Neuronal stem cell (in vitro differentiated cells): ENCODE measurements at regions not wholly inside any gene's neighbourhood (a gene's known extent, or its start where the extent isn't known, plus 50 kb on each side); places are given as distances from the start of the nearest gene placed in this dataset.

Source experiments
- DNase-seq: peaks from one replicate; pipeline ENCODE4 v3.0.0-alpha.2; 2013; ENCODE audit warnings: low spot score
- H2AFZ ChIP-seq: one replicate; pipeline ENCODE4 v1.6.1; 2013; ENCODE audit warnings: mild to moderate bottlenecking, low read length, inconsistent platforms
- H2AK5ac ChIP-seq: 2 replicates; pipeline ENCODE4 v1.6.1; 2013; ENCODE audit warnings: low read depth, mild to moderate bottlenecking, inconsistent platforms, low read length, moderate library complexity, mixed read lengths
- H2BK120ac ChIP-seq: 2 replicates; pipeline ENCODE4 v1.6.1; 2013; ENCODE audit warnings: low read depth, mild to moderate bottlenecking, inconsistent platforms, low read length, moderate library complexity, mixed read lengths
- H2BK12ac ChIP-seq: one replicate; pipeline ENCODE4 v1.6.1; 2013; ENCODE audit warnings: low read length, inconsistent platforms
- H2BK15ac ChIP-seq: 2 replicates; pipeline ENCODE4 v1.6.1; 2013; ENCODE audit warnings: mild to moderate bottlenecking, low read length, inconsistent platforms, mixed read lengths
- H2BK5ac ChIP-seq: one replicate; pipeline ENCODE4 v1.6.1; 2013; ENCODE audit warnings: inconsistent platforms, mild to moderate bottlenecking, low read length, moderate library complexity
- H3K14ac ChIP-seq: one replicate; pipeline ENCODE4 v1.6.1; 2013; ENCODE audit warnings: low read length, inconsistent platforms
- H3K18ac ChIP-seq: 2 replicates; pipeline ENCODE4 v1.6.1; 2013; ENCODE audit warnings: low read length, inconsistent platforms
- H3K23ac ChIP-seq: 2 replicates; pipeline ENCODE4 v1.6.1; 2013; ENCODE audit warnings: low read depth, mild to moderate bottlenecking, mixed read lengths, low read length, inconsistent platforms; ENCODE audit not compliant: poor library complexity
- H3K27ac ChIP-seq: replicated peaks from 3 replicates; pipeline ENCODE4 v1.5.1; 2013; ENCODE audit warnings: low read length, inconsistent platforms
- H3K27me3 ChIP-seq, 3 experiments: 2 replicates each; pipeline ENCODE4 v1.6.1; 2013; ENCODE audit warnings: low read length in 3 of 3, mild to moderate bottlenecking in 2 of 3, inconsistent platforms in 1 of 3, low read depth in 1 of 3, mixed read lengths in 1 of 3, moderate library complexity in 1 of 3; ENCODE audit not compliant: control insufficient read depth in 3 of 3, insufficient read depth in 3 of 3
- H3K36me3 ChIP-seq, 2 donors: replicated peaks in 1 of 2; 2 replicates each; pipeline ENCODE4 v1.6.1; 2013; ENCODE audit warnings: low read length in 2 of 2; ENCODE audit not compliant: control insufficient read depth in 2 of 2, insufficient read depth in 2 of 2
- H3K4ac ChIP-seq: 2 replicates; pipeline ENCODE4 v1.6.1; 2013; ENCODE audit warnings: inconsistent platforms, mild to moderate bottlenecking, low read length, moderate library complexity
- H3K4me1 ChIP-seq, 2 donors: 1 replicate in 1 of 2; 2 replicates in 1 of 2; pipeline ENCODE4 v1.6.1; 2013; ENCODE audit warnings: low read length in 2 of 2, low read depth in 1 of 2; ENCODE audit not compliant: control insufficient read depth in 2 of 2, insufficient read depth in 1 of 2
- H3K4me2 ChIP-seq: one replicate; pipeline ENCODE4 v1.6.1; 2013; ENCODE audit warnings: mild to moderate bottlenecking, low read length, inconsistent platforms; ENCODE audit not compliant: insufficient read depth, poor library complexity, severe bottlenecking
- H3K4me3 ChIP-seq, 2 donors: 2 replicates each; pipeline ENCODE4 v1.5.1; 2013; ENCODE audit warnings: low read length in 2 of 2, mild to moderate bottlenecking in 2 of 2, inconsistent platforms in 1 of 2, moderate library complexity in 1 of 2
- H3K79me1 ChIP-seq: one replicate; pipeline ENCODE4 v1.6.1; 2013; ENCODE audit warnings: low read depth, mild to moderate bottlenecking, inconsistent platforms, low read length, moderate library complexity
- H3K9ac ChIP-seq: one replicate; pipeline ENCODE4 v1.6.1; 2013; ENCODE audit warnings: mild to moderate bottlenecking, low read depth, low read length, inconsistent platforms; ENCODE audit not compliant: poor library complexity
- H3K9me3 ChIP-seq, 2 donors: replicated peaks in 1 of 2; 2 replicates each; pipeline versions ENCODE3 to v1.6.1; 2013; ENCODE audit warnings: low read length in 2 of 2, mild to moderate bottlenecking in 2 of 2, inconsistent platforms in 1 of 2, low read depth in 1 of 2, mixed read lengths in 1 of 2, moderate library complexity in 1 of 2; ENCODE audit not compliant: control insufficient read depth in 2 of 2, insufficient read depth in 1 of 2
- H4K8ac ChIP-seq: one replicate; pipeline ENCODE4 v1.6.1; 2013; ENCODE audit warnings: low read depth, mild to moderate bottlenecking, inconsistent platforms, low read length, moderate library complexity
- H4K91ac ChIP-seq: one replicate; pipeline ENCODE4 v1.6.1; 2013; ENCODE audit warnings: low read length, low read depth, mild to moderate bottlenecking, inconsistent platforms; ENCODE audit not compliant: poor library complexity
- WGBS, 2 donors: extraction: QIAGEN DNeasy Blood & Tissue Kit; methylation state at CpG; one replicate each; pipeline ENCODE4 v1.1.7; 2013; ENCODE audit warnings: missing lambda C conversion rate in 2 of 2, mixed read lengths in 1 of 2; ENCODE audit not compliant: insufficient read length in 2 of 2, insufficient replicate concordance in 1 of 2; ENCODE audit errors: extremely low coverage in 2 of 2; 5-methylcytosine and 5-hydroxymethylcytosine counted together

DNA sequence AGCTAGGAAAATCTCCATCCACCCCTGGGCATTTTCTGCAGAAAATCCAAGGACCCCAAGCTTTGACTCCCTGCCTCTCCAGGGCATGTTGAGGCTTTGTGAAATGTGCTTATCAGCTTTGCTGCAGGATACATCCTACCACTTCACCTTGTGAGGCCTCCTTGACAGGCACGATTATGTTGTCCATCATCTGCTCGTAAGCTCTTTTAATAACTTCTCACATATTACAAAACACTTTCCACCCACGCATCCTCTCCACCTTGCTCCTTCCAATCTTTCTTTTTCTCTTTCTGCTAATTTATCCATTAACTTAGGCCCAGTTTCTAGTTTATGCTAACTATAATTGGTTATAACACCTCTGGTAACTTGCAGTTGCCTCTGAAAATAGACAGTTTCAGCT lies 147.0 kb upstream of the MTNR1B start:
- H2BK120ac ChIP-seq: no peak overlapping the region
- no peak overlapping the region for H4K8ac ChIP-seq
- no peak overlapping the region for H2BK12ac ChIP-seq
- no peak overlapping the region for H3K27ac ChIP-seq
- no peaks in the 10 kb centered on the region for H3K79me1 ChIP-seq
- H3K4me1 ChIP-seq: peaks cover 0 to 2% of the 10 kb centered on the region in 2 donors
- no peak overlapping the region for H2AFZ ChIP-seq
- no peak overlapping the region for H4K91ac ChIP-seq
- no peak overlapping the region for H2BK15ac ChIP-seq
- H2AK5ac ChIP-seq: no peak overlapping the region
- H3K36me3 ChIP-seq: peaks cover 0 to 43% of the 10 kb centered on the region in 2 donors
- no peak overlapping the region for H3K23ac ChIP-seq
- no peak overlapping the region for H3K4me3 ChIP-seq
- no peak overlapping the region for H3K4me2 ChIP-seq
- 100% methylated on average over 1 of the region's 3 CpGs; no CpG with 5 or more reads in 1 of the 2 donors for WGBS, 2 donors
- H3K4ac ChIP-seq: no peak overlapping the region
- H3K18ac ChIP-seq: no peak overlapping the region
- no peak overlapping the region for H3K9ac ChIP-seq
- H3K9me3 ChIP-seq: peaks cover 0 to 6% of the 10 kb centered on the region in 2 donors
- no peak overlapping the region for H2BK5ac ChIP-seq
- DNase-seq: no peak
- H3K27me3 ChIP-seq: no peaks in the 10 kb centered on the region
- H3K14ac ChIP-seq: no peak overlapping the region

DNA sequence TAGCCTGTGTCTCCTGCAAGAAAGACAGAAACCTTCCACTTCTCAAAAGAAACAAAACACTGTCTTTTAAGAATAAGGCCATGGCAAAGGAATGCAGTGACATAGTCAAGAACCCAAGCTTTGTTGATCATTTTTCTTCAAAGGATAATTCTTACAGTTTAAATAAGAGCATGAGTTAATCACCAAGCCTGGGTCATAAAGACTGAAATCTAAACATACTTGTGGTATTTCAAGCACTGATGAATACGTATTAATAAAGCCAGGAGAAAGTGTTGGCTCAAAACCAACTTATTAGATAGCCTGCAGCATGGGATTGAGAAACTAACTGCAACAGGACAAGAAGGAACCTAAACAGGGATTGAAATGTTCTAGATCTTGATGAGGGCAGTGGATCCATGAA lies 143.3 kb upstream of the MTNR1B start:
- no peaks in the 10 kb centered on the region for H3K79me1 ChIP-seq
- H3K18ac ChIP-seq: no peak overlapping the region
- no peaks in the 10 kb centered on the region for H3K9me3 ChIP-seq
- H3K14ac ChIP-seq: no peak overlapping the region
- H2BK15ac ChIP-seq: no peak overlapping the region
- H2BK12ac ChIP-seq: no peak overlapping the region
- no peak overlapping the region for H3K4me2 ChIP-seq
- H4K8ac ChIP-seq: no peak overlapping the region
- no peak overlapping the region for H3K23ac ChIP-seq
- H2BK5ac ChIP-seq: no peak overlapping the region
- no peak overlapping the region for H3K4ac ChIP-seq
- H3K4me1 ChIP-seq: peaks cover 6 to 10% of the 10 kb centered on the region in 2 donors
- no peak for DNase-seq
- H3K27me3 ChIP-seq: no peaks in the 10 kb centered on the region
- no peak overlapping the region for H4K91ac ChIP-seq
- peaks cover 0 to 32% of the 10 kb centered on the region in 2 donors for H3K36me3 ChIP-seq
- no peak overlapping the region for H3K27ac ChIP-seq
- H2AK5ac ChIP-seq: no peak overlapping the region
- WGBS, 2 donors: no CpG with 5 or more reads among the region's 1 CpG
- no peak overlapping the region for H2BK120ac ChIP-seq
- H3K4me3 ChIP-seq: no peak overlapping the region
- H3K9ac ChIP-seq: no peak overlapping the region
- no peak overlapping the region for H2AFZ ChIP-seq

DNA sequence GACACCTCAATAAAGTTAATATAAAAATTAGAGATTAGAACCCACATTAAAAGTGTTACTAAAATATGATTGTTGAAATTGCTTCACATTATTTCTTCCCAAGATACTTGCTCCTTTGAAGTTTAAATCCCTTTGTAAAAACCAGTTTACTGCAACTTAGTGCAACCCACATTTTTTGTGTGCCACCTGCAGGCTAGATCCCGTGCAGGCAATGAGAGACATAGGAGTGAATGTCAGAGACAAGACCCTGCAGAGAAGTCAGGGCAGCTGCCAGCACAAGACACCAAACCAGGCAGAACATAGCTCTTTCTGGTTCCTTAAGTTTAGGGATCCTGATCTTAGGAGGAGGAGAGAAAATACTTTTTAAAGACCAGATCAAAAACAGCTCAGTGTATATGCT lies 142.8 kb upstream of the MTNR1B start:
- Histone ChIP-seq H3K18ac (no peak overlapping the region), H3K4me3 (no peak overlapping the region), H3K36me3 (peaks cover 0 to 35% of the 10 kb centered on the region in 2 donors), H3K9me3 (no peaks in the 10 kb centered on the region), H3K27me3 (no peaks in the 10 kb centered on the region), H2AFZ (no peak overlapping the region), H2BK5ac (no peak overlapping the region), H2AK5ac (no peak overlapping the region), H3K9ac (no peak overlapping the region), H3K4ac (no peak overlapping the region), H3K4me1 (peaks cover 6 to 10% of the 10 kb centered on the region in 2 donors), H3K79me1 (no peaks in the 10 kb centered on the region), H3K14ac (no peak overlapping the region), H4K8ac (no peak overlapping the region), H4K91ac (no peak overlapping the region), H2BK120ac (no peak overlapping the region), H2BK15ac (no peak overlapping the region), H3K23ac (no peak overlapping the region), H2BK12ac (no peak overlapping the region), H3K4me2 (no peak overlapping the region), H3K27ac (no peak overlapping the region)
- no peak for DNase-seq
- no CpG with 5 or more reads among the region's 1 CpG for WGBS, 2 donors

DNA sequence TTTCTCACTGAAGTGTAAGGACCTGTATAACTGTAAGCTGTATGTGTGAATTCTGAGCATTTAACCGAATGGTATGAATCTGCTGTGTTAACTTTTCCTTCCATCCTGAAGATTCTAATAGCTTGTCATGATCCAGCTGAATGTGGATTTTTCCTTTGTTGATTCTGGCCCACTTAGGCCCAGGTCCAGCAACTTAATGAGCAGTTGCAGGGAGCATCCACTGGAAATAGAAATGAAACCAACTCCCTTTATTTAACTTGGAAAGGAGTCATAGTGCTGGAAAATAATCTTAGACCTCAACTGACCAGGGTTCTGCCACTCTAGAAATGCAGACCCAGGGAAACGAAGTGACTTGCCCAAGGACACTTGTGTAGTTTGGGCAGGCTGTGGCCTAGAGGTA lies 142.3 kb upstream of the MTNR1B start:
- Histone ChIP-seq H3K4me1 (peaks cover 6 to 10% of the 10 kb centered on the region in 2 donors), H4K91ac (no peak overlapping the region), H2AFZ (no peak overlapping the region), H3K79me1 (no peaks in the 10 kb centered on the region), H2AK5ac (no peak overlapping the region), H3K9me3 (no peaks in the 10 kb centered on the region), H3K4ac (no peak overlapping the region), H3K4me3 (no peak overlapping the region), H2BK12ac (no peak overlapping the region), H3K27ac (no peak overlapping the region), H3K36me3 (peaks cover 0 to 37% of the 10 kb centered on the region in 2 donors), H2BK120ac (no peak overlapping the region), H2BK15ac (no peak overlapping the region), H4K8ac (no peak overlapping the region), H3K23ac (no peak overlapping the region), H3K27me3 (no peaks in the 10 kb centered on the region), H3K9ac (no peak overlapping the region), H3K18ac (no peak overlapping the region), H3K4me2 (no peak overlapping the region), H2BK5ac (no peak overlapping the region), H3K14ac (no peak overlapping the region)
- no peak for DNase-seq
- WGBS, 2 donors: no CpG with 5 or more reads among the region's 2 CpGs
